Stimulated activated memory B cell treated with anti-CD40 and anti-IgM and Interleukin-4, amounts not matched to agents 10 μg/mL and 1 μg/mL and 100 μg/mL, for 72 hours (primary cell): ENCODE measurements at regions not wholly inside any gene's neighbourhood (a gene's known extent, or its start where the extent isn't known, plus 50 kb on each side); places are given as distances from the start of the nearest gene placed in this dataset.

Experiments used
- ATAC-seq: fragments of 150-1000 bp; cut with Tn5 transposase; 2 replicates; pipeline ENCODE4 v1.10.0; 2021
- H3K27ac Mint-ChIP-seq: one replicate; pipeline ENCODE4 v1.8.0; 2022; ENCODE audit warnings: mild to moderate bottlenecking, mixed read lengths
- H3K27me3 Mint-ChIP-seq: one replicate; pipeline ENCODE4 v1.8.0; 2022; ENCODE audit warnings: mixed read lengths
- H3K36me3 Mint-ChIP-seq: one replicate; pipeline ENCODE4 v1.8.0; 2022; ENCODE audit warnings: mixed read lengths
- H3K4me1 Mint-ChIP-seq: one replicate; pipeline ENCODE4 v1.8.0; 2022; ENCODE audit warnings: mixed read lengths
- H3K4me3 Mint-ChIP-seq: one replicate; pipeline ENCODE4 v1.8.0; 2022; ENCODE audit warnings: mild to moderate bottlenecking, moderate library complexity, mixed read lengths
- H3K9me3 Mint-ChIP-seq: one replicate; pipeline ENCODE4 v1.8.0; 2022; ENCODE audit warnings: mixed read lengths

- H3K27me3 Mint-ChIP-seq: no peaks in the 10 kb centered on the region
- H3K4me1 Mint-ChIP-seq: no peaks in the 10 kb centered on the region
- no peaks in the 10 kb centered on the region for H3K36me3 Mint-ChIP-seq
- H3K4me3 Mint-ChIP-seq: no peak overlapping the region
- no peak overlapping the region for H3K27ac Mint-ChIP-seq
- no peaks in the 10 kb centered on the region for H3K9me3 Mint-ChIP-seq
- no peak for ATAC-seq
Measured at GRCh38 chr6:84409911-84410310, 182.5 kb upstream of the CEP162 start.

DNA sequence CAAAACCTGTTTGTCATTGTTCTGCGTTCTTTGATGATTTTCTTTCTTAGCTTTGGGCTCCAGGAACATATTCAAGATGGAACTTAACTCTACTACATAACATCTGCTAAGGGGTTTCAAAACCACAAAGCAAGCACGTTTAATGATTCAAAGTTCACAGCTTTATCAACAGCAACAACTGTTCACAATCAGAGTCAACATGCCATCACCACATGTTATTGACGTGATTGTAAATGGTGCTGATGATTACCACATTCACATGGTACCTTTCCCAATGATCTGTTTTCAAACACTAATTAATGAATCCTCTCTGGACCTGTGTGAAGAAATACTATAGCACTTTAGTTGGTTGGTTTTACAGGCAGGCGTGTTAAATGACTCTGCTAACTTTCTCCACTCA is 180.6 kb upstream of the CEP162 start:
- no peak overlapping the region for H3K4me3 Mint-ChIP-seq
- H3K27me3 Mint-ChIP-seq: no peaks in the 10 kb centered on the region
- no peaks in the 10 kb centered on the region for H3K9me3 Mint-ChIP-seq
- no peak overlapping the region for H3K27ac Mint-ChIP-seq
- H3K36me3 Mint-ChIP-seq: no peaks in the 10 kb centered on the region
- no peak for ATAC-seq
- H3K4me1 Mint-ChIP-seq: no peaks in the 10 kb centered on the region

- H3K9me3 Mint-ChIP-seq: no peaks in the 10 kb centered on the region
- no peaks in the 10 kb centered on the region for H3K27me3 Mint-ChIP-seq
- H3K27ac Mint-ChIP-seq: no peak overlapping the region
- no peak overlapping the region for H3K4me3 Mint-ChIP-seq
- no peak for ATAC-seq
- no peaks in the 10 kb centered on the region for H3K36me3 Mint-ChIP-seq
- H3K4me1 Mint-ChIP-seq: no peaks in the 10 kb centered on the region
Measured at GRCh38 chr6:84403545-84403944, 176.1 kb upstream of the CEP162 start.

DNA sequence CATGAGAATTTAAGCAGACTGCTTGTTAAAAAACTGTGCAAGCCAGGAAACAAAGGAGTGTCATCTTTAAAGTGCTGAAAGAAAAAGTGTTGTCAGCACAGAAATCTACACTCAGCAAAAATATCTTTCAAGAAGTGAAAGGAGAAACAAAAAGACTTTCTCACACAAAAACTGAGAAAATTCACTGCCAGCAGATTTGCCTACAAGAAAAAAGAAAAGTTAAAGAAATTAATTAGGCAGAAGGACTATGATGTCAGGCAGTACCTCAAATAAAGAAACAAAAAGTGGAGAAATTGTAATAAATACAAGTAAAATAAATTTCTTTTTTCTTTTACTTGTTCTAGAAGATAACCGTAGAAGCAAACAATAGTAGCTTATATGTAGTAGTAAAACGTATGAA is 171.6 kb upstream of the CEP162 start:
- Mint-ChIP-seq H3K27me3 (no peaks in the 10 kb centered on the region), H3K4me3 (no peak overlapping the region), H3K36me3 (no peaks in the 10 kb centered on the region), H3K9me3 (no peaks in the 10 kb centered on the region), H3K4me1 (no peaks in the 10 kb centered on the region), H3K27ac (no peak overlapping the region)
- ATAC-seq: no peak

- Mint-ChIP-seq H3K9me3 (peaks cover 11% of the 10 kb centered on the region), H3K36me3 (no peaks in the 10 kb centered on the region), H3K27me3 (peaks cover 10% of the 10 kb centered on the region), H3K4me1 (no peaks in the 10 kb centered on the region), H3K4me3 (no peak overlapping the region), H3K27ac (no peak overlapping the region)
- ATAC-seq: no peak
Measured at GRCh38 chr6:84392261-84392660, 164.8 kb upstream of the CEP162 start.

DNA sequence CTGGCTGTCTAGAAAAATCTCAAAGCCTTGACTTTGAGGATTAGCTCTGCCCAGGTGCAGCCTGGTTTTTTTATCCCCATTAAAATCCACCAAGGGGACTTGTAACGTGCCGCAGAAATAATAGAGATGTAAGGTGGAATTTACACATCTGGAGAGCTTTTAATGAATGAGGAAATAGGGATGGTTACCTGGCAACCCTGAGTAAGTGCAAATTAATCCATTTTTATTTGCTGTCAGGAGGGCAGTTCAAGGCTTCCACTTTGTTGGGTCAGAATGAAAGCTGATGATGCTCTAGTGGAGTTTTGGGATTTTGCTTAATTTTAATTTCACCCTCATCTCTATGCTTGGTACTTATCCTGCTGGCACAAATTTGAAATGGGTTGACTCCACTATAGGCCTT is 163.4 kb upstream of the CEP162 start:
- Mint-ChIP-seq H3K9me3 (peaks cover 14% of the 10 kb centered on the region), H3K27me3 (peaks cover 10% of the 10 kb centered on the region), H3K36me3 (no peaks in the 10 kb centered on the region), H3K4me1 (no peaks in the 10 kb centered on the region), H3K4me3 (no peak overlapping the region), H3K27ac (no peak overlapping the region)
- no peak for ATAC-seq

DNA sequence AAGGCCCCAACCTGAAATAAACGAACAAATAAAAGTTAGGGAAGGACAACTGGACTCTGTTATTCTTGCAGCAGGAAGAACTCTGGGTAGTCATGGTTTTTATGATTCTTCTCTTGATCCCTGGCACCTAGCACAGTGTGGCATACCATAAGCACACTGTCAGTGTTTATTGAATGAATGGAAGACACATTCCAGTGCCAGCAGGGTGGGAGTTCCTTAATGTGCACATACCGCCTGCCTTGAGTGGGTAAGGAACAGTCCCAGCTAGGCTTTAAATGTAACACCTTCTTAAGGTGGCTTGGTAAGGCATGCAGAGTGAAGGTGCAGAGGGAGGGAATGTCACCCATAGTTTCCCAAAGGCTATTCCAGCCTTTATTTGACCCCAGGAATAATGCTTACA is 162.9 kb upstream of the CEP162 start:
- Mint-ChIP-seq H3K4me1 (no peaks in the 10 kb centered on the region), H3K27ac (no peak overlapping the region), H3K4me3 (no peak overlapping the region), H3K27me3 (peaks cover 10% of the 10 kb centered on the region), H3K9me3 (peaks cover 14% of the 10 kb centered on the region), H3K36me3 (no peaks in the 10 kb centered on the region)
- no peak for ATAC-seq

GRCh38 chr6:84379142-84379541 is 151.7 kb upstream of the CEP162 start:
- Mint-ChIP-seq H3K9me3 (peaks cover 3% of the 10 kb centered on the region), H3K4me3 (no peak overlapping the region), H3K36me3 (no peaks in the 10 kb centered on the region), H3K27me3 (no peaks in the 10 kb centered on the region), H3K4me1 (no peaks in the 10 kb centered on the region), H3K27ac (no peak overlapping the region)
- ATAC-seq: no peak

GRCh38 chr6:84372290-84372689 is 144.8 kb upstream of the CEP162 start:
- H3K27me3 Mint-ChIP-seq: no peaks in the 10 kb centered on the region
- H3K36me3 Mint-ChIP-seq: no peaks in the 10 kb centered on the region
- ATAC-seq: no peak
- peaks cover 8% of the 10 kb centered on the region for H3K9me3 Mint-ChIP-seq
- no peak overlapping the region for H3K4me3 Mint-ChIP-seq
- no peak overlapping the region for H3K27ac Mint-ChIP-seq
- H3K4me1 Mint-ChIP-seq: no peaks in the 10 kb centered on the region

- ATAC-seq: no peak
- Mint-ChIP-seq H3K36me3 (no peaks in the 10 kb centered on the region), H3K27me3 (no peaks in the 10 kb centered on the region), H3K4me1 (no peaks in the 10 kb centered on the region), H3K27ac (no peak overlapping the region), H3K9me3 (peaks cover 5% of the 10 kb centered on the region), H3K4me3 (no peak overlapping the region)
Measured at GRCh38 chr6:84371681-84372080, 144.2 kb upstream of the CEP162 start.

- Mint-ChIP-seq H3K27ac (no peak overlapping the region), H3K27me3 (no peaks in the 10 kb centered on the region), H3K9me3 (peaks cover 3% of the 10 kb centered on the region), H3K4me3 (no peak overlapping the region), H3K36me3 (no peaks in the 10 kb centered on the region), H3K4me1 (no peaks in the 10 kb centered on the region)
- ATAC-seq: no peak
Measured at GRCh38 chr6:84362193-84362821, 134.9 kb upstream of the CEP162 start.

GRCh38 chr6:84361372-84362192 is 134.1 kb upstream of the CEP162 start:
- Mint-ChIP-seq H3K4me3 (no peak overlapping the region), H3K27ac (no peak overlapping the region)
- ATAC-seq: no peak

DNA sequence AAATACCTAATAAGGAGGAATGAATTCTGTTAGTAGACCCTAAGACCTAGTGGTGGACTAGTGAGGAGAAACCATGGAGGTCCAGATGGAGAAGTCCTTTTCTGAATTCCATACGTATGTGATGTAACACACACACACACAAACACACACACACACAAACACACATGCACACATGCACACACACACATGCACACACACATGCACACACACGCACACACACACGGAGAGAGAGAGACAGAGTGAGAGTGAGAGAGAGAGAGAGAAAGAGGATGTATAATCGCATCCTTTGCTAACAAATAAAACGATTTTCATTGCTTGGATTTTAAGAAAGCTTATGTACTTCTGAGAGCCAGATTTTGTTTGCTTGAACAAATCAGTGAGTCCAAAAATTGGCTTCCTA is 132.6 kb upstream of the CEP162 start:
- H3K4me1 Mint-ChIP-seq: no peaks in the 10 kb centered on the region
- H3K27me3 Mint-ChIP-seq: no peaks in the 10 kb centered on the region
- peaks cover 7% of the 10 kb centered on the region for H3K9me3 Mint-ChIP-seq
- no peak overlapping the region for H3K4me3 Mint-ChIP-seq
- H3K36me3 Mint-ChIP-seq: no peaks in the 10 kb centered on the region
- no peak overlapping the region for H3K27ac Mint-ChIP-seq
- ATAC-seq: no peak

More at GRCh38 chr6:84361372-84362192, 134.1 kb upstream of the CEP162 start:
- Mint-ChIP-seq H3K27me3 (no peaks in the 10 kb centered on the region), H3K9me3 (peaks cover 3% of the 10 kb centered on the region), H3K4me1 (no peaks in the 10 kb centered on the region), H3K36me3 (no peaks in the 10 kb centered on the region)

DNA sequence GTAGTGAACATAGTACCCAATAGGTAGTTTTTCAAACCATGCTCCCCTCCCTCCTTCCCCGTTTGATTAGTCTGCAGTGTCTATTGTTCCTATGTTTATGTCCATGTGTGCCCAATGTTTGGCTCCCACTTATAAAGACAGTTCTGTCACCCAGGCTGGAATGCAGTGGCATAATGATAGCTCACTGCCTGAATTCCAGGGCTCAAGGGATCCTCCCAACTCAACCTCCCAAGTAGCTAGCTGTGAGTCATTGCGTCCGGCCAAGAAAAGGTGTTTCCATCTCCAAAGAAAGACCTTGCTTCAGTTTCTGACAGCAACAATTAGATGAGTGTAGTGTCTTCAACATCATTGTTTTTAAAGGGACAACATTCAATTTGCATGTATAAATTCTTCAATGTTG is 131.1 kb upstream of the CEP162 start:
- Mint-ChIP-seq H3K36me3 (no peaks in the 10 kb centered on the region), H3K4me3 (no peak overlapping the region), H3K27me3 (no peaks in the 10 kb centered on the region), H3K4me1 (no peaks in the 10 kb centered on the region), H3K27ac (no peak overlapping the region), H3K9me3 (peaks cover 8% of the 10 kb centered on the region)
- no peak for ATAC-seq

DNA sequence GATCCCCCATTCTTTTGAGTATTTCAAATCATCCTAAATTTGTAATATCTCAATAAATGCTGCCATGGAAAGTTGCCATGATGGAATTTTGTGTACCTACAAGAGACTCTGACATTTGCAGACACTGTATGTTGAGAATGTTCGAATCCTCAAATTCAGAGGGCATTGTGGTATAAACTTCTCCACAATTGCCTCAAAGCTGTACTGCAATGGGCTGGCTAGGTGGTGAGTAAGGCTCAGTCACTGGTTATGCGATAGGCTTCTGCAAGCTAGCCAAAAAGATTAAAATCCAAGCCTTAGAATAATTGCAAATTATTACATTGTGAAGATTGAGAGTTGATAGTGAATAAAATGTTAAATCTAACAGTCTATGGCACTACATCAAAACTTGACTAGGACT is 130.2 kb upstream of the CEP162 start:
- Mint-ChIP-seq H3K9me3 (peaks cover 8% of the 10 kb centered on the region), H3K27ac (no peak overlapping the region), H3K36me3 (no peaks in the 10 kb centered on the region), H3K4me3 (no peak overlapping the region), H3K4me1 (no peaks in the 10 kb centered on the region), H3K27me3 (no peaks in the 10 kb centered on the region)
- no peak for ATAC-seq

DNA sequence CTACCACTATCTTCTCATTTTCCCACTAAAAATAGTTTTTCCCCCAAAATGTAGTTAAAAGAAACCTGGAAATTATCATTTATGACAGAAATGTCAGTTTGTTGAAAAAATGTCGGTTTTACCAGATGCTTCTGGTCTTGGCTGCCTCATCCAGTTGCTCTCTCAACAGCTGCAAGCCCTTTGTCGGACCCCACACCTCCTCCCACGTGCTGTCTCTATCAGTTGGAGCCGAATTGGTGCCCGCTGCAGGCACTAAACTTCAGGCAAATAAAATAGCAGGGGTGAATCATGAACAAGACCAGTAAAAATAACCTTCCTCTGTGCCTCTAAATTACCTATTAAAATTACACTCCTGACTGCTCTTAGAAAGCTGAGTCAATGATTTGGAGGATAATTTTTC is 129.5 kb upstream of the CEP162 start:
- peaks cover 8% of the 10 kb centered on the region for H3K9me3 Mint-ChIP-seq
- H3K27ac Mint-ChIP-seq: no peak overlapping the region
- H3K36me3 Mint-ChIP-seq: no peaks in the 10 kb centered on the region
- H3K4me3 Mint-ChIP-seq: no peak overlapping the region
- H3K27me3 Mint-ChIP-seq: no peaks in the 10 kb centered on the region
- no peak for ATAC-seq
- H3K4me1 Mint-ChIP-seq: no peaks in the 10 kb centered on the region
